GM18498 (cell line): ENCODE measurements at regions not wholly inside any gene's neighbourhood (a gene's known extent, or its start where the extent isn't known, plus 50 kb on each side); places are given as distances from the start of the nearest gene placed in this dataset.

Experiments used
- ATAC-seq: cut with Tn5 transposase; IDR thresholded peaks from one replicate; pipeline ENCODE4 v1.9.1; 2021; ENCODE audit warnings: mild to moderate bottlenecking, moderate library complexity; ENCODE audit not compliant: unreplicated experiment

DNA sequence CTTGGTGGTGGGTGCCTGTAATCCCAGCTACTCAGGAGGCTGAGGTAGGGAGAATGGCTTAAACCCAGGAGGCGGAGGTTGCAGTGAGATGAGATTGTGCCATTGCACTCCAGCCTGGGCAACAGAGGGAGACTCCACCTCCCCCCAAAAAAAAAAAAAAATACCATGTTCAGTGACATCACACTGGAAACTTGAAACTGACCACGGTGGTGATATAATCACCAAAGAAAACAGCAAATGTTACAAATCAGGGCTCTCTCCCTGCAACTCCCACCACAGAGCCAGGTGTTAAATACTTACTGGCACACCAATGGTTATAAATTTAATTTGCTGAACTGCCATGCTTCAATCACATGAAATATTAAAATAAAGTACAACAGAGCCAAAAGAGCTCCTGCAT, 81.4 kb downstream of the ZNF608 start:
- ATAC-seq: no peak

DNA sequence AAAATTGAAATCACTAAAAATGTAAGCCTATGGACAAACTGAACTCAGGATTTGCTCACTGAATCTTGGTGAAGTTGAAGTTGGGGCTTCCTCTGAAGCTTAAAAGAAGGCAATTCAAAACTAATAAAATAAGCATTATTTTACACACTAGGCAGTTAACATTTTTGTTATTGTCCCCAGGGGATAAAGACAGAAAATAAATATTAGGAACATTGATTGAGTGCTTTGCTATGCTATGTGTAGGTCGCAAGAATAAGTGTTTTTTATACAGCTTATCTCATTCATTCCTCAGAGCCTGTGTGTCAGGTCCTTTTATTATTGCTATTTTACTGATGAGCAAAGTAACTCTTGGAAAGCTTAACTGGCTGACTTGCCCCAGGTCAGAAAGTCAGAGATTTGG, 82.2 kb downstream of the ZNF608 start:
- no peak for ATAC-seq

DNA sequence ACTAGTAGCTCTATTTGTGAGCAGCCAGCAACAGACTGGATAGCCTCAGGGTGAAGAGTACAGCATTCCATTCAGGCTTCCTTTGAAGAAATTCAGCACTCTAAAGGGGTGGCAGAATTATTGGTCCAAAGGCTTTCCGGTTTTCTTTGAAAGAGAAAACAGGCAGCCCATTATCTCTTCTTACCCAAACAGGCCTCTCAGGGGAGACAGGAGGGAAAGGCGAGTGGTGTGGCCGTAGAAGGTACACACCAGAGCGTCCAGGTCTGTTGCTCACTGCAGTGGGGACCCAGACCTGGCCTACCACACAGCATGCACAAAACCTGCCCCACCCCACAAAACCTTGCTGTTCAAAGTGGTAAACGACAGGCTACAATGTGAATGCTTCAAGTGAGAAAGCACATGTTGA, 83.3 kb downstream of the ZNF608 start:
- ATAC-seq: no peak

DNA sequence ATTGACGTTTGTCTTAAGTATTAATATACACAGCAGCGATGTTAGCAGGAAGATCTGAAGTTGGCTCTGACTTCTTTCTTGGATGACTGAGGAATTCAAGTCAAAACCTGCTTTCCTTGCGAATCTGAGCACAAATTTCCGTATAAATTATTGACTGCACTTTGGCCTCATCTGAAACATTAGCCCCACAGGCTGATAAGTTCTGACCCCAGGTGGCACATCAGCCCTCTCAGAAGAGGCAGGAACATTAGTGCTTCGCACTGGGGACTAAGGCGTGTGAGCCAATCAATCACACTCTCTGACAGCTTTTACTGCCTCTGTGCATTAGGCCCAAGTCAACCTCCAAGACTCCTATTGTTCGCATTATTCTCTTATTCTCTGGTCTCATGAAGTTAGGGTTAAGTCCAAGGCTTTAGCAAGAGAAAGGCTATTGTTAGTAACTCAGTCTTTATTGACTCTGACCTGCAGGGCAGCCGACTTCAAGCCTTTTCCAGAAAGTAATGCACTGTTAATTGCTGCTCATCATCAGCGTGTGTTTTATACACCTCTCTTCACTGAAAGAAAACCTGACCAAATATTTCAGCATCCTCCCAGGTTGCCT, 84.2 kb downstream of the ZNF608 start:
- no peak for ATAC-seq

DNA sequence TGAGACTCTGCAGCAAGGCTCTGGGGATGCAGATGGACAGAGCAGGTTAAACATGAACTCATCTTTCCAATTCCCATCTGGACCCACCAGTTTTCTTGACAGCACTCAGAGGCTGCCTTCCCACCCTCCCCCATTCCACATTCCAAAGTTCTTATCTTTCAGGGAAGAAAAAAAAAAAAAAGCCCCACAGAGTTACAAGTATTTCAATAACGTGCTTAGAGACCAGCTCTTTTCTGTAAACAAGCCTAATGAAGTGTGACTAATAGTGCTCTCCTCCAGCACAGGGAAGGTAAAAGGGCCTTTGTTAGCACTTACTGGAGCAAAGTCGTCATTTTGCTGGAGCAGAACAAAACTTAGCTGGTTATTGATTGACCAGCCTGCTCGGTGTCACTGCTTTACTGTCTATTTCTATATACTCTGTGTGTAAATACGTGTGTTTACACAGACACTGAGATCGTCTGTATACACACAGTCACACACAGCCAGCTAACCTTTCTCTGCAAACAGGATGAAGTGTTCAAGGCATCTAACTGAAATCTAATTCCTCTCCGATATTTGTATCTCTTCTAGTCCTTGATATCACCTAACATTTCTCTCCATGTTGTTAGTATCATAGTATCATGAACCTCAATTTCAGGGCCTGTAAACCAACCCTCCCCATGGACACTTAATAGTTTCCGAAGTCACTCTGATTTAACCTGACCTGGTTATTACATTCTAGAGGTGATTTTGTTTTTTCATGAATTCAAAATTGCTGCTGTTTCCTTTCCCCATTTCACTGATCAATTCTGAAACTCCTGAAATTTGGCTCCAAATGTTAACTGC, 84.9 kb downstream of the ZNF608 start:
- no peak for ATAC-seq

DNA sequence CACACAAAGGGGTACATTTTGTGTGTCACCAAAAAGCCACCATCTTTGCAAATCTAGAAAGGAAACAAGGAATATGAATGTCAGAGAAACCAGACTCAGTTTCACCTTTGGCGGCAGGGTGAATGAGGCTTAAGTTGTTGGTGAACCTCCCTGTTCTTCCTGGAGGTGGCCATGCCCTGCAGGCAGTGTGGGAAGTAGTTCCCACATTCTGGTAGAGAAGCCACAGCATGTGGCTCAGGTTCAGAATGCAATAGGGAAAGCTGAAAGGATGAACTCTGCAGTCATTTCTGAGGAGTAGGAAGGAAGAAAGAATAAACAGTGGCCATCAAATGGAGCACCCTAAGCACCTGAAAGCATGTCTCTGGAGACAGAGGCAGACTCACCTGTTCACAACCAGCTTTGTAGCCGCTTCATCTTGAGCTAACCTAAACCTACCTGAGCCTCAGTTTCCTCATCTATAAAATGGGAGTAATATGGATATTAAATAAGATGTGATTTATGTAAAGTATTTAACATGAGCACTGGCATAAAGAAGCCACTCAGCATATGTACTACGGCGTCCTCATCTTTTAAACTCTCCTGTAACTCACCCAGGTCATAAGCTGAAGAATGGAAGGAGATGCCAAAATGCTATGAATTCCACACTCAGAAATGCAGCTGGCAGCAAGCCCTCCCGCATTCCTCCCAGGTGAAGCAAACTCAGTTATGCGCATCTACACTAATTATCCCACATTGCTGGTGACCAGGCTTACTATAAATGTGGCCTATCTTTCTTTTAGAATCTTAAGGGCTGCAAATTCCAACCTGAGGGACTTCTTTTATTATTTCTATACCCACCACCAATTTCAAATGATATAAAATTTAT, 86.0 kb downstream of the ZNF608 start:
- no peak for ATAC-seq

DNA sequence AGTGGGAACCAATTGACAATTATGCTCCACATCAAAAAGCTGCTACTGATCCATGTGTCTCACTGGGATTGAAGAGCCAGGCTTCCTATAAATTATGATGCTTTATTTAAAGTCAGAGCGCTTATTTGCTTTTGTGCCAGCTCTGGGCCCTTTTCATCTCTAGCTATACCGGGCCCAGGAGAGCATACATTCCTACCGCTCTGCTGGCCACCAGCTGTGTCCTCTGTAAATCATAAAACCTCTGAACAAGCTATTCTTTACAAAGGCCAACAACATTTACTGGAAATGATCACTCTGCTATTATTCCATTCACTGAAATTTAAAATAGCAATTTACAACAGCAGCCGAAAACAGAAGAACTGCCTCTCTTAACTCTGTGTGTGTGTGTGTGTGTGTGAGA, 86.6 kb downstream of the ZNF608 start:
- ATAC-seq: no peak

DNA sequence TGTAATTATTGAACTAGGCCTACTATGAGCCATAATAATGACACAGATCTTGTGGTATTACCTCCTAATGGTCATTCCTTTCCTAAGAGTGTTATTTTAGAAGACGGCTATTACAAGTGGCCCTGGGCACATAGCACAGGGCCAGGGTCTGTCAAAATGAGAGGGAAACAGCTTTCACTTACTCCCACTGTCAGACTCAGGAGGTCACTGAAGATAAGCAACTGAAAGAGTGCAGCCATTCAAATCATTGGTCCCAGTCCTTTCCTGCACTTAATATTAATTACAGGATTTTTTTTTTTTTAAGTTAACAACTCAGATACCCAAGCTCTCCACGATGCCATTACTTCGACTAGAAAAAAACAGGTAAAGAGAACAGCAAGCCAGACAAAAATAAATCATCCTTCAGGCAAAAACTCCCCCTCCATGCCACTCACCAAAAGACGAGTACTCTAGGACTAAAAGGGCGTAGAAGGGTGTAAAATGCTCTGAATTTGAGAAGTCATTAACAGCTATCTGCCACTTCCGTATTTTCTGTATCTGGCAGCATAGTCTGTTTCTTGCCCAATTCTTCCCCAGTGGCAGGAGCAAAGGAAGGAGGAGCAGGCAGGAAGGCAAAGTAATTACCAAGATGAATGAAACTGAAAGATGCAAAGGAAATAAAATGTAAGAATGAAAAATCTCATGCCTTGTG, 87.4 kb downstream of the ZNF608 start:
- ATAC-seq: no peak

DNA sequence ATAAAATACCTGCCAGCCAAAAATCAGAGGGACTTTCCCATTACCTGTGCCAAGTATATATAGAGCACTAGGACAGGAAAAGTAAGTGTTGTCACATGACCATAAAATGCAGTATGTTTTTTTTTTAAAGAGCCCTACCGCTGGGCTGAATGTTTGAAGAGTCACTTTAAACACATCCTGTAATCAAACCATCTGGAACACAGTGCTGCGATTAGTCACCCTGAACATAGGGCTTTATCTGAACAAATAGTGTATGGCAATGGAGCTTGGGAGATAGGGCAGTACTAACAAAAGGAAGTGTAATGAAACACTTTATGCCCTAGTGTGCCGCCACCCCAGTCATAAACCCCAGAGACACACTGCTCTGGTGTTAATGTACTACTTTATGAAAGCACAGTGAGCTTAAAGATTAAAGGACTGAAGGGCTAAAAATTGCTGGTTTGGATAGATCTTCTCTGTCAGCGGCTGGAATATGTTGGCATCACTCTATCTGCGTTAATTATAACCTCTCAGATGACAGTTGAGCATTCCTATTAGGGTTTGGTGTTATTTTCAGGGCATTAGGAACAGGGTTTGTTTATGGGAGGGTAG, 90.4 kb downstream of the ZNF608 start:
- ATAC-seq: peak; percentile 34

DNA sequence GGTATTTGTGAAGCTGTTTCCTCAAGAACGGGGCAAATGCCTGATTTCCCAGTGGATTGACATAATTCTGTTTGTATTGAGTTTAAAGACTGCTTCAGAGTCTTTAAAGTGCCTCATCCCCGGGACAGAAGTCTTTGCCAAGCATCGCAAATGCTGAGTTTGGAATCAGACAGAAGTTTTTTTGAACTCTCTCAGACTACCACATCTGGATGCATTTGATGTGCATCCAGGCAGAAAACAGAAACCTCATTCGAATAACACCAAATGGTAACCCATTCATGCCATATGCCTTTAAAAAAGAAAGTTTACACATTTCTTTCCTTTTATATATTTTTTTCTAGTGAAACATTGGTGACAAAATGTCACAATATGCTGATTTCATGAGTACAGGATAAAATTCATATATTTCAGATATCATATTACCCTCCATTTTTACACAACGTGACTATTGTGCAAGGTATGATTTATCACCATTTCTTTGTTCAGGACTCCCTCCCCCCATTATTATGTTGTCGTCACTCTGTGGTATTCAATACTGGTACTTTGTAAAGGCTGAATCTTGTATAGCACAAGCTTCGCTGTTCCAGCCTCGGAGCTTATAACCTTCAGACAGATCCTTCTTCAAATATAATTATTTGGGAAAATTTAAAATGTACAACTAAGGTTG, 91.1 kb downstream of the ZNF608 start:
- ATAC-seq: no peak

DNA sequence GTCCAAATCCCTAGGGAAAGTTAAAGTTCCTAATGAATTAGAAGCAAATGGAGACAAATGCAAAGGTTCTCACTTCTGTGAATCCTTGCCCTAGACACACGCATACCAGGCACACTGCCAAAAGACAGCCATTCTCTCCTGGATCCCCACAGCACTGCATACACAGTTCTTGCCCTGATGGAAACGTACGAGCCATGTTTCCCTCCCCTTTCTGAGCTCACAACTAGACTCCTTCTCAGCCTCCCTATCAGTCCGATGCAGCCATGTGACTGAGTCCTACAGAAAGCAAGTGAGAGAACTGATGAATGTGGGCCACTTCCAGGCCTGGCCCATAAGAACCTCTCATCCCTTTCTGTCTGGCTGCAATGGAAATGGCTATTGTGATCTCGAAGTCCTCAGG, 92.0 kb downstream of the ZNF608 start:
- ATAC-seq: no peak

DNA sequence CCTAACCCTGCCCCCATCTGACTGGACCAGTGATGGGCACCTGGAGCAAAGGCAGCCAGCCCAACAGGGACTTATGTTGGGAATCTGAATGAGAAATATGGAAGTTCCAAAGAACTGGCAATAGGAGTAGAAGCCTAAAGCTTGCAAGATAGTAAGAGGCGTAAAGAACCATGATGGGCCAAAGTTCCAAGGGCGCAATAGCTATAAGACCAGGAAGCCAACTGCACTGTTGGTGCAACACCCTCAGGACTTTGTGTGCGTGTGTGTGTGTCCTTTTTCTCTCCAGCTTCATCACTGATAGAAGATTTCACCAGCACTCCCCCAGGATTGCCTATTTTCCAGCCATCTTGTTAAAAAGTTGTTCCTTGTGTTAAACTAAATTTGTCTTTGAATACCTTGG, 92.8 kb downstream of the ZNF608 start:
- ATAC-seq: no peak

DNA sequence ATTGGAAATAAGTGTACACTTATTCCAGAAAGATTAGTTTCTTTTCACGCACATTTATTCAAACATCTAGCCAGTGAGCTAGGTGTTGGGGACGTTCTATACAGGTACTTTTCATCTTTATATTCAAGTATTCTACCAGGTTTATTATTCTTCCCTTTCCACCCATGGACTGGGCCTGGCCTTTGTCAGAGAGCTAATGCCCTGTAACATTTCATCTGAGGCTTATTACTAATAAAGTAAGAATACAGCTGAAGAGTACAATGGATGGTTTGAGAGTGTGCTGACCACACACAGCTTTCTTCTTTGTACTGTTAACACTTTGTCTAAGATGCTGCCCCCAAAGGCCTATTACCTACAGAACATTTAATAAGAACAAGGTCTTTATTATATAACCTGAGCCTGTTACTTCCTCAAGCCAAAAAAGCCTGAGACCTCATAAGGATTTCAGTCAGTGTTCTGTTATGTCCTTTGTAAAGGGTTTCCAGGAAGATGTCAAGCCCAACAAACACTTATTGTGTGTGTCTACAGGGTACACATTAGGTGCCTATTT, 93.5 kb downstream of the ZNF608 start:
- no peak for ATAC-seq

DNA sequence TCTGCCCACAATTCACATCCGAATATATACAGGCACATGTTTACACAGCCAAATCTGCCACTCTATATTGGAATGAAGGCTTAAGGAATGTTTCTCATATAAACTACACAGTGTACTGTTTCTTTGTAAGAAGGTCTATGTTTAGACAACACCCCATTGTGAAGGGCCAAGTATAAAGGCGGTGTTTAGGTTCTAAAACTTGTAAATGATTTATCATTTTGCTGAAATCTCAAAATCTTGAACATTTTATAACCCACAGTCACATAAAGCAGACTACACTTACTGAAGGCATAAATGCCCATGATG, 94.0 kb downstream of the ZNF608 start:
- no peak for ATAC-seq

DNA sequence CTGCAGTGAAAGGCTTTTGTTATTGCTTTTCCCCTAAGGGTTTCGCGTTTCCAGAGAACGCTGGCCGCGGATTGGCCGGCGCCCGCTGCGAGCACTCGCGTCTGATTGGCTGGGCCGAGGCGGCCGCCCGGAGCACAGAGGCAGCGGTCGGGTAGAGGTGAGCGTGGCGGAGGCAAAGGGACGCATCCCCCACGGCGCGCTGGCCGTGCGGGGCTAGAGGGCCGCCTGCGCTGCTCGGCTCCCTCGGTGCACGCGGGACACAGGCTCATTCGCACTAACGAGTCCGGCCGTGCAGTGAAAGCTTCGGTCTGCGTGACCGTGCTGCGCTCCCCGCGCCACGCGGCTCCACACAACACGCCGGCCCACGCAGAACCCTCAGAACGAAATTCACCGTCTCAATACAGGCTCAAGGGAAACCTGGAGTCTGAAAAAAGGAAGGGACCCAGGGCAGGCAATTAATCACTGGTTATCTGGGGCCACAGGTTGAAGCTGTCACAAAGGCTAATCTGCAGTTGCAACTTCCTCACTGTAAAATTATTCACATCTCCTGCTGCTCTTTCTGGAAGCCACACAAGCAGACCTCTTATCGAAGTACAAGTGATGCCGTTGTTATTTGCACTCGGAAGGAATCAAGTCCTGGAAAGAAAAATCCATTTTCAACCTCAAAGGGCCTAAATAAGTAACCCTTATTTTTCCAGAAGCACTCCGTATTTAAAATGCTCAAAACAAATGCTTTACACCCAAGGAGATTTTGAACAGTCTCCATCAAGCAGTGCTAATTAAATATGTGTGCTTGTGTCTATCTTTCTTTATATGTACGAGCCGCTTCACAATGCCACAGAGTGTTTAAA, 94.6 kb downstream of the ZNF608 start:
- ATAC-seq: peak; percentile 43

DNA sequence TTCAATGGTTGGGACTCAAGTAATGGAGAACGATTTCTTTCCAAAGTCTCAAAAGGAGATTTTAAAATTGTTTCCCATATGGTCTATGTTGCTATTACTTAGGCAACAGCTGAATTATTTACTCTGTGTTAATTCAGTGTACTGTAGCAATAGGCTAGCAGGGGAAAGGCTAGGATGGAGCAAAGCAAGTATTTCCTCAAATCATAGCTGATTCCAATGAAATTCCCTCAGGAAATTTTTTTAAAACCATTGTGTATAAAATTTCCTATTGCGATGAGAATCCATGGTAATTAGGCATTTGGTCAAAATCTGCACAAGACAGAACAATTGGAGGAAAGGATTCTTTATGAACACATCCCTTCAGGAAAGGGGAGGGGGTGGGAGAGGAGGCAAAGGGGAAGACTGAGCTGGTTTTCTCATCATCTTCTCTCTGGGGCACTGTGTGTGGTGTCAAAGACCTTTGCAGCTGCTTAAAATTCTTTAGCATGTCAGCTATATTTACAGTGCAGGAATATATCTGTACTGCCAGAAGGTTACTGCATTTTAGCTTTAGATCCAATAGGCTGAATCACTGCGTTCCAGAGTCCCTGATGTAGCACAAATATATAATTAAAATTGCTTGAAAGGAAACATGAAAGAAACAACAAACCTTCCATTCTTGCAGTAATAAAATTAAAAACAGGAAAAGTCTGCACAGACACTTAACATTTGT, 95.3 kb downstream of the ZNF608 start:
- ATAC-seq: no peak

DNA sequence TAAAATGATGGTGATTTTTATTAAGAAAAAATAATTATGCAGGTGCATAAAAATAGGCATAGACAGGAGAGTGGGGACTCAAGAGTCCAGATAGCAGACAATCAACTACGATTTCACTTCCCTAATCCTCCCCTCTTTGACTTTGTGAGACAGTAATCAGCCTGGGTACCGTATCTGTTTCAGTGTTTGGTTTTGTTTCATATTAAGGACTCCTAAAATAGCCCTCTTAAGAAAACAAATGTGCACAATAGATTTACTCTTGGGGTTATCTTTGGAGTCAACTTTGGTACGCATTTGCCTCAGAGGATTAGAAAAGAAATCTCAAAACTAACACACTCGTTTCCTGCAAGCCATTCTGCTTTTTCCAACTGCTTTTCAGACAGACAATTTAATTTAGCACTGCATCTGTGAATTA, 96.3 kb downstream of the ZNF608 start:
- ATAC-seq: peak; percentile 62

DNA sequence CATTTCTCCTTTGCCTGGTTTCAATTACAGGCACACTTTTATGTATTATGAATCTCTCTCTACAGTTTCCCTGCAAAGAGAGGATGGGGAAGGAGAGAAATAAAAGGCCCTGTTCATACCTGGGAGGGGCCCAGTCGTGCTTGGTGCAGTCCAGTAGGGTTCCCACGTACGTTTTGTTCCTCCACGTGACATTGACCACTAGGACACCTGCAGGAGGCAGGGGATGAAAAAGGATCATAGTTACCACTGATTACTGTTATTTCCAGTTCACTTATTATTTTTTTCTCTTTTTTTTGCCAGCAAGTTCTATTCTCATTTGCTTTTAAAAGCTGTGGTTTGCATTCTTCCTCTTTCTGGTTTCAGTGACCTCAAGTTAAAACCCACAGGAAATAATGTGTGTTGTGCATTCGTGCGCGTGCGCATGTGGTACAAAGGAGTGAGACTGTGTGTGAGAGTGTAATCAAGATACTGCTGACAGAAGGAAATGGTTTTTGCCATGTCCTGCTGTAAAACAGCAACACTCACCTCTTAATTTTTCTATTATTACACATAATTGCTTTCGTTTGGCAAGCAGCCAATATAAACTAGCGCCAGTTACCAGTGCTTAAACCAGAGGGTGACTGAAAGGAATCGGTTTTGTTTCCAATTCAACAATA, 96.8 kb downstream of the ZNF608 start:
- peak; percentile 74 for ATAC-seq
